ENCODE measurements at regions not wholly inside any gene's neighbourhood (a gene's known extent, or its start where the extent isn't known, plus 50 kb on each side); places are given as distances from the start of the nearest gene placed in this dataset.

DNA sequence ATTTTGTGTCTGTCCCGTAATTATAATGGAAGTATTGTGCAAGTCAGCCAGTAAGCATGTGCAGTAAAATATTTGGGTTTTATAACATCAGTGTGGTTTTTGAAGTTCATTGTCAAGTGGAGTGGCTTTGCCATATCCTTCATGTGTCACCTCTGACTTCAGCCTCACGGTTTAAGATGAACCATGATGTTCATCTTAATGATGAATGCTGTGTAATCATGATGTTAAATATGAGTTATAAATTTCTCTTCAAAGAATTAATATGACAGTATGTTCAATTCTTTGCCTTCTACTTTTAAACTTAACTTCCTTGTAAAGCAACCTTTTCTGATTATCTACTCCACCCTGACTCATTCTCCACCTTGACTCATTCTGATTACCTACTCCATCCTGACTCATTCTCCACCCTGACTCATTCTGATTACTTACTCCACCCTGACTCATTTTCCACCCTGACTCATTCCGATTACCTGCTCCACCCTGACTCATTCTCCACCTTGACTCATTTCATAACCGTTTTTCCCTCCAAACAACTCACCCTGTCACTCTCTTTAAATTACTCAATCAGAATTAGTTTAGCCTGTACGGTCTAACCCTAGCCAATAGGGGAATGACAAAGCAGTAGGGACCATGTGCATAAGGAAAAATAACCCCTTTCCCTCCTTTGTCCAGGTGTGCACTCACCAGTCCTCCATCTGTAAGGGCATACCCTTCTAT lies 50.3 kb upstream of the ANKRD10 start:
- Histone ChIP-seq H3K56ac (ENCODE audit: low read length) (no peak overlapping the region), H3K79me2 (ENCODE audit: control insufficient read depth, insufficient read depth, low read length) (no peaks in the 10 kb centered on the region), H3K4ac (ENCODE audit: low read depth, low read length) (no peak overlapping the region), H3K27me3 (ENCODE audit: insufficient read depth, low read length, poor library complexity) (no peaks in the 10 kb centered on the region), H2AK5ac (ENCODE audit: low read length) (no peak overlapping the region), H3K9ac (ENCODE audit: low read length) (no peak overlapping the region), H3K18ac (ENCODE audit: low read length) (no peak overlapping the region), H4K5ac (ENCODE audit: low read length) (no peak overlapping the region), H2BK15ac (replicated peaks; ENCODE audit: low read depth) (no peak overlapping the region), H3K4me2 (ENCODE audit: low read length) (no peak overlapping the region), H3K27ac (ENCODE audit: low read depth, low read length) (no peak overlapping the region), H3K23ac (ENCODE audit: low read length) (no peak overlapping the region), H3K4me3 (ENCODE audit: low read length) (no peak overlapping the region), H2BK5ac (ENCODE audit: low read length) (no peak overlapping the region), H3K4me1 (ENCODE audit: control insufficient read depth, low read depth, low read length) (no peaks in the 10 kb centered on the region), H2BK120ac (ENCODE audit: low read depth, low read length) (no peak overlapping the region), H3K36me3 (ENCODE audit: control insufficient read depth, insufficient read depth, low read length) (no peaks in the 10 kb centered on the region), H4K8ac (ENCODE audit: low read depth, low read length) (no peak overlapping the region), H3K79me1 (ENCODE audit: low read length) (no peaks in the 10 kb centered on the region)
- no peak for DNase-seq
- no CpG with 5 or more reads among the region's 5 CpGs for WGBS (ENCODE audit: extremely low coverage, insufficient coverage, low lambda C conversion rate)
